H1 (cell line): ENCODE measurements at regions not wholly inside any gene's neighbourhood (a gene's known extent, or its start where the extent isn't known, plus 50 kb on each side); places are given as distances from the start of the nearest gene placed in this dataset.

Source experiments
- CTCF ChIA-PET: fragments of 300-600 bp; sonication (Branson Sonifier 250); formaldehyde crosslinking; loops from one replicate; lab custom pipeline; 2021; ENCODE audit not compliant: partially characterized antibody; lab: Charles Lee
- POLR2A ChIA-PET: fragments of 300-600 bp; sonication (Branson Sonifier 250); formaldehyde crosslinking; loops from one replicate; lab custom pipeline; 2021; ENCODE audit warnings: inconsistent platforms; ENCODE audit not compliant: partially characterized antibody; lab: Charles Lee
- DNase-seq, 2 experiments: peaks; one replicate each; pipeline versions ENCODE4 v3.0.0 to v3.0.0-alpha.2; 2010 to 2022; ENCODE audit warnings: low spot score in 2 of 2, low read depth in 1 of 2, mixed read lengths in 1 of 2
- FAIRE-seq: peaks from 2 replicates; lab custom pipeline; 2011; peaks lifted over from hg19 to GRCh38; lab: Jason Lieb, UNC
- H2AFZ ChIP-seq: 2 replicates; pipeline ENCODE4 v1.8.1; 2012; ENCODE audit warnings: low read length, inconsistent platforms
- H2AK5ac ChIP-seq: 2 replicates; pipeline ENCODE4 v1.6.1; 2013; ENCODE audit warnings: low read depth, low read length
- H2BK120ac ChIP-seq: replicated peaks from 2 replicates; pipeline ENCODE3; 2013; ENCODE audit warnings: low read depth, low read length, inconsistent platforms
- H2BK12ac ChIP-seq: 2 replicates; pipeline ENCODE4 v1.6.1; 2013; ENCODE audit warnings: low read depth, low read length
- H2BK15ac ChIP-seq: 2 replicates; pipeline ENCODE4 v1.6.1; 2013; ENCODE audit warnings: low read length
- H2BK20ac ChIP-seq: 2 replicates; pipeline ENCODE4 v1.6.1; 2013; ENCODE audit warnings: low read length
- H2BK5ac ChIP-seq: 2 replicates; pipeline ENCODE4 v1.6.1; 2013; ENCODE audit warnings: low read depth, low read length
- H3K14ac ChIP-seq: 2 replicates; pipeline ENCODE4 v1.6.1; 2013; ENCODE audit warnings: inconsistent platforms; ENCODE audit not compliant: insufficient read length
- H3K18ac ChIP-seq: 2 replicates; pipeline ENCODE4 v1.6.1; 2013; ENCODE audit warnings: low read length; ENCODE audit errors: extremely low read depth
- H3K23ac ChIP-seq: 2 replicates; pipeline ENCODE4 v1.6.1; 2013; ENCODE audit warnings: inconsistent platforms; ENCODE audit not compliant: insufficient read length
- H3K23me2 ChIP-seq: 2 replicates; pipeline ENCODE4 v1.6.1; 2013; ENCODE audit warnings: low read depth, low read length
- H3K27ac ChIP-seq: 2 replicates; pipeline ENCODE4 v1.6.1; 2011; ENCODE audit warnings: low read depth, low read length, inconsistent platforms
- H3K27me3 ChIP-seq, 4 experiments: replicated peaks in 1 of 4; 1 replicate in 1 of 4; 2 replicates in 3 of 4; pipeline versions ENCODE4 v1.6.1 to v1.8.1; 2011 to 2013; ENCODE audit warnings: low read length in 3 of 4, mild to moderate bottlenecking in 3 of 4, inconsistent platforms in 2 of 4, mixed read lengths in 2 of 4, moderate library complexity in 1 of 4; ENCODE audit not compliant: control insufficient read depth in 3 of 4, insufficient read depth in 3 of 4; ENCODE audit errors: extremely low read depth in 1 of 4
- H3K36me3 ChIP-seq, 4 experiments: 2 replicates each; pipeline versions ENCODE4 v1.6.1 to v1.8.1; 2011 to 2013; ENCODE audit warnings: mild to moderate bottlenecking in 4 of 4, low read length in 3 of 4, moderate library complexity in 2 of 4, control low read depth in 1 of 4, inconsistent platforms in 1 of 4; ENCODE audit not compliant: insufficient read depth in 4 of 4, control insufficient read depth in 2 of 4
- H3K4ac ChIP-seq: replicated peaks from 2 replicates; pipeline ENCODE3; 2013; ENCODE audit warnings: low read length, low read depth, mixed read lengths, inconsistent platforms; ENCODE audit not compliant: insufficient read length
- H3K4me1 ChIP-seq, 4 experiments: replicated peaks in 1 of 4; 1 replicate in 1 of 4; 2 replicates in 3 of 4; pipeline versions ENCODE4 v1.6.1 to v1.8.1; 2011 to 2013; ENCODE audit warnings: low read length in 3 of 4, inconsistent platforms in 2 of 4, mixed read lengths in 1 of 4; ENCODE audit not compliant: insufficient read depth in 4 of 4, control insufficient read depth in 3 of 4
- H3K4me2 ChIP-seq, 2 experiments: 2 replicates each; pipeline versions ENCODE4 v1.6.1 to v1.8.1; 2011 to 2013; ENCODE audit warnings: low read depth in 2 of 2, low read length in 2 of 2, control low read depth in 1 of 2, inconsistent platforms in 1 of 2, mild to moderate bottlenecking in 1 of 2; ENCODE audit not compliant: insufficient read depth in 1 of 2
- H3K4me3 ChIP-seq, 4 experiments: fragments of 200-600, 300-600 bp in 1 of 4; sonication (generic), shearing (Covaris generic), sonication (Bioruptor Twin) in 1 of 4; 2 replicates each; pipeline versions ENCODE4 v1.5.1 to v1.8.1; 2011 to 2016; ENCODE audit warnings: low read length in 4 of 4, low read depth in 3 of 4, control low read depth in 2 of 4, inconsistent platforms in 2 of 4, mild to moderate bottlenecking in 2 of 4, mixed read lengths in 1 of 4, moderate library complexity in 1 of 4; ENCODE audit not compliant: insufficient read depth in 2 of 4; ENCODE audit errors: extremely low read depth in 1 of 4
- H3K56ac ChIP-seq: replicated peaks from 2 replicates; pipeline ENCODE3; 2013; ENCODE audit warnings: low read depth, mild to moderate bottlenecking, mixed read lengths, low read length, inconsistent platforms; ENCODE audit not compliant: insufficient read length
- H3K79me1 ChIP-seq: 2 replicates; pipeline ENCODE4 v1.6.1; 2013; ENCODE audit warnings: low read depth, low read length, control low read depth
- H3K79me2 ChIP-seq, 2 experiments: 2 replicates each; pipeline versions ENCODE4 v1.6.1 to v1.8.1; 2012 to 2013; ENCODE audit warnings: low read length in 2 of 2, mild to moderate bottlenecking in 2 of 2, inconsistent platforms in 1 of 2; ENCODE audit not compliant: insufficient read depth in 2 of 2, control insufficient read depth in 1 of 2
- H3K9ac ChIP-seq, 4 experiments: replicated peaks in 1 of 4; 1 replicate in 1 of 4; 2 replicates in 3 of 4; pipeline versions ENCODE4 v1.6.1 to v1.8.1; 2011 to 2013; ENCODE audit warnings: low read depth in 3 of 4, low read length in 3 of 4, control low read depth in 2 of 4, mild to moderate bottlenecking in 2 of 4, moderate library complexity in 2 of 4, inconsistent platforms in 1 of 4; ENCODE audit errors: extremely low read depth in 1 of 4
- H3K9me3 ChIP-seq, 2 experiments: 2 replicates each; pipeline versions ENCODE4 v1.6.1 to v1.8.1; 2012 to 2013; ENCODE audit warnings: mild to moderate bottlenecking in 2 of 2, moderate library complexity in 2 of 2, control low read depth in 1 of 2, inconsistent platforms in 1 of 2, low read depth in 1 of 2, low read length in 1 of 2, mixed read lengths in 1 of 2; ENCODE audit not compliant: insufficient read depth in 2 of 2
- H4K20me1 ChIP-seq, 2 experiments: replicated peaks in 1 of 2; 2 replicates each; pipeline versions ENCODE3 to v1.8.1; 2011 to 2013; ENCODE audit warnings: inconsistent platforms in 2 of 2, low read length in 2 of 2, mild to moderate bottlenecking in 1 of 2; ENCODE audit not compliant: insufficient read depth in 2 of 2, control insufficient read depth in 1 of 2
- H4K5ac ChIP-seq: 2 replicates; pipeline ENCODE4 v1.6.1; 2013; ENCODE audit warnings: low read length, low read depth, mixed read lengths, inconsistent platforms; ENCODE audit not compliant: insufficient read length
- H4K8ac ChIP-seq: 2 replicates; pipeline ENCODE4 v1.8.0; 2013; ENCODE audit warnings: mild to moderate bottlenecking, moderate library complexity, low read length, inconsistent platforms; ENCODE audit not compliant: insufficient read depth; ENCODE audit errors: extremely low read depth
- H4K91ac ChIP-seq: replicated peaks from 2 replicates; pipeline ENCODE3; 2013; ENCODE audit warnings: low read length, mixed read lengths, inconsistent platforms; ENCODE audit not compliant: insufficient read length
- BRCA1 ChIP-seq: IDR thresholded peaks from 2 replicates; pipeline ENCODE4 v1.6.1; 2012; ENCODE audit warnings: low read depth, low read length, improper control_type of control experiment
- GTF2F1 ChIP-seq: IDR thresholded peaks from 2 replicates; pipeline ENCODE4 v1.6.1; 2012; ENCODE audit warnings: low read depth, low read length, improper control_type of control experiment, borderline replicate concordance
- SAP30 ChIP-seq: fragments of 300-600 bp; sonication (generic); IDR thresholded peaks from 2 replicates; pipeline ENCODE4 v1.7.1; 2012; ENCODE audit warnings: low read length, moderate library complexity, mild to moderate bottlenecking, inconsistent platforms; ENCODE audit not compliant: insufficient read depth, insufficient replicate concordance
- SIX5 ChIP-seq: IDR thresholded peaks from 2 replicates; pipeline ENCODE4 v1.6.1; 2011; ENCODE audit warnings: mild to moderate bottlenecking, low read depth, low read length
- TCF12 ChIP-seq: IDR thresholded peaks from 2 replicates; pipeline ENCODE4 v1.6.1; 2011; ENCODE audit warnings: low read depth, mild to moderate bottlenecking, low read length
- USF2 ChIP-seq: IDR thresholded peaks from 2 replicates; pipeline ENCODE4 v1.6.1; 2011; ENCODE audit warnings: low read length, improper control_type of control experiment
- ZNF274 ChIP-seq: IDR thresholded peaks from 2 replicates; pipeline ENCODE4 v1.7.0; 2012; ENCODE audit warnings: low read length, borderline replicate concordance; ENCODE audit errors: extremely low read depth
- WGBS, 2 experiments: shearing (Covaris generic) in 1 of 2; methylation state at CpG; one replicate each; pipeline versions ENCODE4 v1.1.6 to v1.1.7; 2013 to 2015; ENCODE audit warnings: low lambda C conversion rate in 2 of 2, mixed read lengths in 2 of 2, inconsistent platforms in 1 of 2, low coverage in 1 of 2, missing lambda C conversion rate in 1 of 2; ENCODE audit not compliant: insufficient replicate concordance in 2 of 2, insufficient coverage in 1 of 2, insufficient read length in 1 of 2; ENCODE audit errors: extremely low coverage in 1 of 2, missing lambda C conversion rate in 1 of 2; 5-methylcytosine and 5-hydroxymethylcytosine counted together
- TF ChIP-seq, protein P1 (sequence below): IDR thresholded peaks from 2 replicates; pipeline ENCODE4 v1.6.1; 2012; ENCODE audit warnings: low read length, inconsistent platforms

GRCh38 chr12:124475295-124476010 is 92.0 kb downstream of the NCOR2 start:
- Histone ChIP-seq H3K23ac (no peak overlapping the region), H3K79me1 (peaks cover 13% of the 10 kb centered on the region), H4K20me1 (peaks cover 4 to 12% of the 10 kb centered on the region in 2 experiments), H2BK5ac (no peak overlapping the region), H3K27me3 (no peaks in the 10 kb centered on the region), H4K91ac (no peak overlapping the region), H3K4me2 (no peak overlapping the region), H2BK120ac (no peak overlapping the region), H2AFZ (no peak overlapping the region), H3K36me3 (peaks cover 2 to 45% (median 27%) of the 10 kb centered on the region in 4 experiments; a peak in 7 of 8 replicates), H4K5ac (no peak overlapping the region), H3K9me3 (peaks cover 7% of the 10 kb centered on the region in 2 experiments; a peak in 2 of 4 replicates), H3K14ac (no peak overlapping the region), H2AK5ac (no peak overlapping the region), H2BK20ac (no peak overlapping the region), H2BK12ac (no peak overlapping the region), H3K4me3 (no peak overlapping the region), H3K18ac (no peak overlapping the region), H3K4me1 (peaks cover 0 to 9% (median 0%) of the 10 kb centered on the region in 4 experiments; a peak in 4 of 7 replicates), H3K79me2 (peaks cover 0 to 12% of the 10 kb centered on the region in 2 experiments; a peak in 2 of 4 replicates), H3K9ac (no peak overlapping the region), H3K56ac (no peak overlapping the region), H3K23me2 (peaks cover 1% of the 10 kb centered on the region), H4K8ac (no peak overlapping the region), H3K4ac (no peak overlapping the region), H3K27ac (no peak overlapping the region), H2BK15ac (no peak overlapping the region)
- CTCF ChIA-PET = interaction anchor here (1.3 kb wide), 1 partner anchor 76 kb away, joined by 5 read pairs; no protein-coding TSS in a partner anchor
- 93% methylated on average over 14 of the region's 14 CpGs; no CpG with 5 or more reads in 1 of the 2 experiments for WGBS, 2 experiments
- no peak for DNase-seq
- POLR2A ChIA-PET = no interaction called here
- no peak for FAIRE-seq
- TF ChIP-seq USF2 (no peak), SAP30 (no peak), TCF12 (no peak), SIX5 (no peak), GTF2F1 (no peak), BRCA1 (no peak), ZNF274 (no peak)
- TF ChIP-seq, protein P1, sequence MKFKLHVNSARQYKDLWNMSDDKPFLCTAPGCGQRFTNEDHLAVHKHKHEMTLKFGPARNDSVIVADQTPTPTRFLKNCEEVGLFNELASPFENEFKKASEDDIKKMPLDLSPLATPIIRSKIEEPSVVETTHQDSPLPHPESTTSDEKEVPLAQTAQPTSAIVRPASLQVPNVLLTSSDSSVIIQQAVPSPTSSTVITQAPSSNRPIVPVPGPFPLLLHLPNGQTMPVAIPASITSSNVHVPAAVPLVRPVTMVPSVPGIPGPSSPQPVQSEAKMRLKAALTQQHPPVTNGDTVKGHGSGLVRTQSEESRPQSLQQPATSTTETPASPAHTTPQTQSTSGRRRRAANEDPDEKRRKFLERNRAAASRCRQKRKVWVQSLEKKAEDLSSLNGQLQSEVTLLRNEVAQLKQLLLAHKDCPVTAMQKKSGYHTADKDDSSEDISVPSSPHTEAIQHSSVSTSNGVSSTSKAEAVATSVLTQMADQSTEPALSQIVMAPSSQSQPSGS = no peak
